ENCODE measurements at regions not wholly inside any gene's neighbourhood (a gene's known extent, or its start where the extent isn't known, plus 50 kb on each side); places are given as distances from the start of the nearest gene placed in this dataset.

GRCh38 chr6:23851522-23851921 lies 274.5 kb upstream of the NRSN1 start:
- no peak for TF ChIP-seq CTCF (IDR thresholded peaks at IDR 0.05)
- no peak for TF ChIP-seq POLR2A (IDR thresholded peaks at IDR 0.05)
